Lung (tissue), 11 donors: ENCODE measurements at regions not wholly inside any gene's neighbourhood (a gene's known extent, or its start where the extent isn't known, plus 50 kb on each side); places are given as distances from the start of the nearest gene placed in this dataset.

Source experiments
- ATAC-seq: fragments of 200-7000 bp; cut with Tn5 transposase; one replicate; pipeline ENCODE4 v1.9.1; 2020; ENCODE audit warnings: moderate number of reproducible peaks; ENCODE audit not compliant: insufficient read depth, low FRiP score
- DNase-seq, 3 donors: peaks; one replicate each; pipeline ENCODE4 v3.0.0-alpha.2; 2013 to 2017
- H3K27ac ChIP-seq, 2 donors: one replicate each; pipeline ENCODE4 v1.5.1; 2013; ENCODE audit warnings: mild to moderate bottlenecking in 2 of 2, moderate library complexity in 2 of 2, control low read depth in 1 of 2, inconsistent platforms in 1 of 2, low read depth in 1 of 2, low read length in 1 of 2
- H3K27me3 ChIP-seq, 3 donors: one replicate each; pipeline ENCODE4 v1.5.1; 2013; ENCODE audit warnings: low read length in 2 of 3; ENCODE audit not compliant: control insufficient read depth in 3 of 3, insufficient read depth in 3 of 3
- H3K36me3 ChIP-seq, 4 donors: one replicate each; pipeline ENCODE4 v1.5.1; 2013; ENCODE audit warnings: low read length in 4 of 4, mild to moderate bottlenecking in 1 of 4, moderate library complexity in 1 of 4; ENCODE audit not compliant: control insufficient read depth in 4 of 4, insufficient read depth in 4 of 4
- H3K4me1 ChIP-seq, 5 donors: one replicate each; pipeline ENCODE4 v1.5.1; 2013; ENCODE audit warnings: low read length in 5 of 5, mild to moderate bottlenecking in 2 of 5, moderate library complexity in 1 of 5; ENCODE audit not compliant: control insufficient read depth in 5 of 5, insufficient read depth in 5 of 5
- H3K4me3 ChIP-seq: one replicate; pipeline ENCODE4 v1.5.1; 2013; ENCODE audit warnings: mild to moderate bottlenecking, control low read depth, moderate library complexity
- H3K9ac ChIP-seq, 2 donors: one replicate each; pipeline ENCODE4 v1.5.1; 2013; ENCODE audit warnings: low read length in 2 of 2, control low read depth in 1 of 2; ENCODE audit not compliant: insufficient read depth in 1 of 2
- H3K9me3 ChIP-seq, 4 donors: one replicate each; pipeline ENCODE4 v1.5.1; 2013; ENCODE audit warnings: low read length in 3 of 4, mild to moderate bottlenecking in 1 of 4, moderate library complexity in 1 of 4; ENCODE audit not compliant: control insufficient read depth in 4 of 4, insufficient read depth in 3 of 4
- CTCF ChIP-seq: IDR thresholded peaks from 2 replicates; pipeline ENCODE4 v1.5.1; 2012; ENCODE audit warnings: mild to moderate bottlenecking; ENCODE audit errors: control extremely low read depth, extremely low read depth
- WGBS, 2 donors: extraction: QIAGEN DNeasy Blood & Tissue Kit; methylation state at CpG; one replicate each; pipeline ENCODE4 v1.1.7; 2013; 5-methylcytosine and 5-hydroxymethylcytosine counted together
- donor health status: control.
- donor health status: control.
- donor health status: Bipolar disorder and iron deficiency.
- donor health status: healthy.
- donor health status: DM: yes; HTN: yes; CAD: no.

GRCh38 chr6:22392711-22393110 lies 95.9 kb upstream of the PRL start:
- ATAC-seq, result no peak
- peaks cover 0 to 14% (median 0%) of the 10 kb centered on the region in 5 donors for H3K4me1 ChIP-seq
- H3K27me3 ChIP-seq, result no peaks in the 10 kb centered on the region
- no peak for TF ChIP-seq CTCF
- DNase-seq, result no peak
- peaks cover 0 to 9% (median under 1%) of the 10 kb centered on the region in 4 donors for H3K9me3 ChIP-seq
- WGBS, 2 donors, result 96 to 98% methylated on average over 8 of the region's 8 CpGs
- no peak overlapping the region for H3K27ac ChIP-seq
- no peak overlapping the region for H3K9ac ChIP-seq
- no peak overlapping the region for H3K4me3 ChIP-seq
- H3K36me3 ChIP-seq, result no peaks in the 10 kb centered on the region

GRCh38 chr6:22394691-22395090 lies 97.9 kb upstream of the PRL start:
- peaks cover 0 to 14% (median 0%) of the 10 kb centered on the region in 5 donors for H3K4me1 ChIP-seq
- H3K27ac ChIP-seq, result no peak overlapping the region
- 79 to 89% methylated on average over 2 of the region's 2 CpGs for WGBS, 2 donors
- no peak overlapping the region for H3K4me3 ChIP-seq
- no peaks in the 10 kb centered on the region for H3K36me3 ChIP-seq
- peaks cover 0 to 5% (median 0%) of the 10 kb centered on the region in 4 donors for H3K9me3 ChIP-seq
- DNase-seq, result peak in 2 of 3 donors; percentile 52 to 58
- H3K27me3 ChIP-seq, result no peaks in the 10 kb centered on the region
- TF ChIP-seq CTCF, result no peak
- no peak overlapping the region for H3K9ac ChIP-seq
- no peak for ATAC-seq

- Histone ChIP-seq H3K4me1 (peaks cover 0 to 7% (median 0%) of the 10 kb centered on the region in 5 donors), H3K9ac (no peak overlapping the region), H3K27me3 (no peaks in the 10 kb centered on the region), H3K9me3 (no peaks in the 10 kb centered on the region), H3K36me3 (no peaks in the 10 kb centered on the region), H3K4me3 (no peak overlapping the region), H3K27ac (no peak overlapping the region)
- 96 to 98% methylated on average over 4 of the region's 4 CpGs for WGBS, 2 donors
- ATAC-seq (no peak), DNase-seq (no peak)
- no peak for TF ChIP-seq CTCF
Observed at GRCh38 chr6:22399693-22400092, 102.9 kb upstream of the PRL start.

- H3K4me3 ChIP-seq, result no peak overlapping the region
- 94% methylated on average over 1 of the region's 1 CpG for WGBS, 2 donors
- ATAC-seq, result no peak
- H3K27ac ChIP-seq, result no peak overlapping the region
- no peaks in the 10 kb centered on the region for H3K27me3 ChIP-seq
- DNase-seq, result no peak
- H3K9me3 ChIP-seq, result no peaks in the 10 kb centered on the region
- TF ChIP-seq CTCF, result no peak
- H3K36me3 ChIP-seq, result no peaks in the 10 kb centered on the region
- H3K9ac ChIP-seq, result no peak overlapping the region
- no peaks in the 10 kb centered on the region for H3K4me1 ChIP-seq
Observed at GRCh38 chr6:22401206-22401605, 104.4 kb upstream of the PRL start.
